Occipital lobe (tissue), 1 donor: ENCODE measurements at regions not wholly inside any gene's neighbourhood (a gene's known extent, or its start where the extent isn't known, plus 50 kb on each side); places are given as distances from the start of the nearest gene placed in this dataset.
A peak's percentile ranks its signal among the peaks of the same experiment; 100 is the strongest.
"Not testable (repeated sequence)": the region's sequence is repeated elsewhere in the genome, so short reads cannot be mapped to it uniquely, and the experiment has no call there.

Experiments
- DNase-seq: peaks from one replicate; lab custom pipeline; 2025; lab: John Stamatoyannopoulos, UW

DNA sequence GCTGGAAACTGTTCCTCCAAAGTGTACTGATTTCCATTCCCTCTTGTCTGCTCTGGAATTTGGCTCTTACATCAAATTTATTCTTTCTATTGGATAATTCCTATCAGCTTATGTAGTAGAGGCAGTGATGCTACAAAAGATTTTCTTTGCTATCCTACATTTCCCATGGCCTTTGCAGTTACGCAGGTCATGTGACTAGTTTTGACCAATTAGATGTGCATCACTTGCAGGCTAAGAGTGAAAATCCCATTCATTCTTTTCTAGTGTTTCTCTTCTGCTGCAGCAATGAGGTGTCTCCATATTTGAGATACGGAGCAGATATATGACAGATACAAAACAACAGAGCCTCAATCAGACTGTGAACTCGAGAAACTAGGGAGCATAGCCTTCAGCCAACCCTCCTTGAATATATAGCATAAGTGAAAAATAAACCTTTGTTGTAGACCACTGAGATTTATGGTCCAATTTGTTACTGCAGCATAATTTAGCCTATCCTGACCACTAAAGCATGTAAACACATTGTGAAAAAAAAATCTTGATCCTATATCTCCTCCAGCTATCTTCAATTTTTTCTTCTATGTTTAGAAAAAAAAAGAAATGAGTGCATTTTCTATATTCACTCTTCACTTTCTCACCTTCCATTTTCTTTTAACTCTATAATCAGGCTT lies 102.0 kb downstream of the HNMT start:
- DNase-seq, result no peak

DNA sequence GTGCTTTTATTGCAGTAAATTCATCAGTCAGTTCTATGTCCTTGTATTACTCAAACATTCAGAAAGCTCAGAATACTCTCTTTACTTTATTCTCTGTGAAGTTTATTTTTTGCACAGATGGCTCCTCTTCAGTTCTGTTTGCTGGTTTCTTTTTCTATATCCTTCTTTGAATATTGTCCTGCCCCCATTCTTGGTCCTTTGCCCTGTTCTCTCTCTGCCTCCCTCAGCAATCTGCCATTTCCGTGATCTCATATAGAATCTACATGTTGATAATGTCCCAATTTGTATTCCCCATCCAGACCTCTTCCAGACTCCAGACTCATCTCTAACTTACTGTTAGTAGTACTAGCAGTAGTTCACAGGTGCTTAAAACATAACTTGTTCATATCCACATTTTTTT lies 102.6 kb downstream of the HNMT start:
- no peak for DNase-seq

GRCh38 chr2:138068669-138069068 lies 104.4 kb downstream of the HNMT start:
- not testable (repeated sequence) for DNase-seq

DNA sequence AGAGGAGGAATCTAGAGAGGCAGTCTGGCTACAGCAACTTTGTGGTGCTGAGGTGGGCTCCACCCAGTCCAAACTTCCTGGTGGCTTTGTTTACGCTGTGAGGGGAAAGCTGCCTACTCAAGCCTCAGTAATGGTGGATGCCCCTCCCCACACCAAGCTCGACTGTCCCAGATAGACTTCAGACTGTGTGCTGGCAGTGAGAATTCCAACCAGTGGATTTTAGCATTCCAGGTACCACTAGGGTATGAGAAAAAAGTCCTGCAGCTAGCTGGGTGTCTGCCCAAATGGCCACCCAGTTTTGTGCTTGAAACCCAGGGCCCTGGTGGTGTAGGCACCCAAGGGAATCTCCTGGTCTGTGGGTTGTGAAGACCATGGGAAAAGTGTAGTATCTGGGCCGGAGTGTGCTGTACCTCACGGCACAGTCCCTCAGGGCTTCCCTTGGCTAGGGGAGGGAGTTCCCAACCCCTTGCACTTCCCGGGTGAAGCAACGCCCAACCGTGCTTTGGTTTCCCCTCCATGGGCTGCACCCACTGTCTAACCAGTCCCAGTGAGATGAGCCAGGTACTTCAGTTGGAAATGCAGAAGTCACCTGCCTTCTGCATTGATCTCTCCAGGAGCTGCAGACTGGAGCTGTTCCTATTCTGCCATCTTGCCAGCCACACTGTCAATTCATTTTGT lies 106.9 kb downstream of the HNMT start:
- DNase-seq, result not testable (repeated sequence)

DNA sequence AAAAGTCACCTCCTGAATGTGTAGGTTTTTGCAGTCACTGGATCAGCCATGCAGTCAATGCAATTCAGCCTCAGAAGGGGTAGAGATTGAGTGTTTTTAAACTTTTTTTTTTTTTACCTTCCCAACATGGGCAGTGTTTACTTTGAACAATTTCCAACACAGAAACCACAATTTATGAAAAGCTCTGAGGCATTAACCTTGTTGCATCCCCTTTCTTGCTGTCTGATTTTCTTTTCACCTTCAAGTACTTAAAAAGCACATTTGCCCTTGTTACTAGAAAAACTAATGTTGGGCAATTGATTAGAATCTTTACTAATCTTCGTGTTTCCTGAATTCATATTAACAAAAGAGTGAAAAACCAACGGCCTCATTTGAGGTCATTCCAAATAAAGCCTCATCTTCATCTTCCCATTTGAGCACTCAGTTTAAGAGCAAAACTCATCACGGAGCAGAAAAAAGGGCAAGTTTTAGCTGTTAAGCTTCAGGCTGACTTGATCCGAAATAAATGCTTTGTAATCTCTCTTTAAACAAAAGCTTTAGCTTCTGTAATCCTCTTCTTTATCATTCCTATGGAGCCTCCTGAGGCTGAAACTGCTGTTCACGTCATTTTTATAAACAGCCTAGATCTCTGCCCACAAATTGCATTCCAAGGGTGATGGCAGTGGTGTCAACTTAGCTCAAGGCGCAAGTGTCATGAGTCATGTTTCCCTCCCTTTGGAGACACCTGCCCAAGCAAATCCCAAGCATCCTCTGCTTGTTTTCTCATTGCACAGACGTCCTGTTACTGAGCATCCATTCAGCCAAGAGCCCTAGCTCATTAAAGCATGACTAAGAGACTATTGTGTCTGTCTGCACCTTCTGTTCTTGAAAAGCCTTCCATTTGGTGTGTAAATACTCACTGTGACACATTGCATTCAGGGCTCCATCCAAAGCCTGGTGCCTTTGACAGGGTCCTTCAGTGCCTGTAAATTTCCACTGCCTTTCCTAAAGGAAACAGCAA lies 107.7 kb downstream of the HNMT start:
- DNase-seq, result peak; percentile 11

GRCh38 chr2:138078153-138078552 lies 113.9 kb downstream of the HNMT start:
- DNase-seq, result peak; percentile 3

DNA sequence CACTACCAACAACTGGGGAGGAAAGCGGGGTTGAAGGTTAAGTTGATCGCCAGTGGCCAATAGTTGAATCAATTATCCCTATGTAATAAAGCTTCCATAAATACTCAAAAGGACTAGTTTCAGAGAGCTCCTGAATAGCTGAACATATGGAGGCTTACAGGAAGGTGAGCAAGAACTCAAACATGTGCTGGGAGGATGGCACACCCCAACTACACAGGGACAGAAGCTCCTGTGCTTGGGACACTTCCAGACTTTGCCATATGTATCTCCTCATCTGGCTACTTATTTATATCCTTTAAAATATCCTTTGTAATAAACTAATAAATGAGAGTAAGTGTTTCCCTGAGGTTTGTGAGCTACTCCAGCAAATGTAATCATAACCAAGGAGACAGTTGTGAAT lies 115.7 kb downstream of the HNMT start:
- DNase-seq, result no peak

DNA sequence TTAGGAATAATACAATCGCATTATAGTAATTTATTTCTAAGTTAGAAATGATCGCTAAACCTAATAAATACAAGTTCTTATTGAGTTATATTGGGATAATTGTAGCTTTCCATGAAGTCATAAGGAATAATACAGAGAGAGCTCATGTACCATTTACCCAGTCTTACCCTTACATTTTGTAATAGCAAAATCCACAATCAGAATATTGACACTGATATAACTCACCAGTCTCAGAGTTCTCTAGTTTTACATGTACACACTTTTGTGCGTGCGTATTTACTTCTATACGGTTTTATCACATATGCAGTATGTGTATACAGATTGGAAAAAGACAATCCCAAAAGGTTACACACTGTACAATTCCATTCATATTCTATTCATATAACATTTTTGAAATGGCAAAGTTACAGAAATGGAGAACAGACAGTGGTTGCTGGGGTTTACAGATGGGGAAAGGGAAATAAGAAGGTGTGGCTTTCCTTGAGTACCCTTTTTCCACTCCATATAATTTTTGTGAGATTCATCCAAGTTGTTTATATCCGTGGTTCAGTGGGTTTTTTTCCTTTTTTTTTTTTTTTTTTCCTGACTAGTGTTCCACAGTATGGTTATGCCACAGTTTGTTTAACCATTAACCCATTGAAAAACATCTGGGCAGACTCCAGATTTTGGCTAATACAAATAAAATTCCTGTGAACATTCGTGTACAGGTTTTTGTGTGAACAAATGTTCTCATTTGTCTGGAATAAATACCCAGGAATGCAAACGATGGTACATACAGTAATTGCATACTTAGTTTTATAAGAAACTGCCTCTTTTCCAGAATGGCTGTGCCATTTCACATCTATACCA lies 117.2 kb downstream of the HNMT start:
- no peak for DNase-seq

GRCh38 chr2:138084206-138084605 lies 119.9 kb downstream of the HNMT start:
- DNase-seq, result no peak

DNA sequence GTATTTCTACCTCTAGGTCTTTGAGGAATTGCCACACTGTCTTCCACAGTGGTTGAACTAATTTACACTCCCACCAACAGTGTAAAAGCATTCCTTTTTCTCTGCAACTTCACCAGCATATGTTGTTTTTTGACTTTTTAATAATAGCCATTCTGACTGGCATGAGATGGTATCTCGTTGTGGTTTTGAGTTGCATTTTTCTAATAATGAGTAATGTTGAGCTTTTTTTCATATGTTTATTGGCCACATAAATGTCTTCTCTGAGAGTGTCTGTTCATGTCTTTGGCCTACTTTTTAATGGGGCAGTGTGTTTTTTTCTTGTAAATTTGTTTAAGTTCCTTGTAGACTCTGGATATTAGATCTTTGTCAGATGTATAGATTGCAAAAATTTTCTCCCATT lies 121.2 kb downstream of the HNMT start:
- DNase-seq, result not testable (repeated sequence)

DNA sequence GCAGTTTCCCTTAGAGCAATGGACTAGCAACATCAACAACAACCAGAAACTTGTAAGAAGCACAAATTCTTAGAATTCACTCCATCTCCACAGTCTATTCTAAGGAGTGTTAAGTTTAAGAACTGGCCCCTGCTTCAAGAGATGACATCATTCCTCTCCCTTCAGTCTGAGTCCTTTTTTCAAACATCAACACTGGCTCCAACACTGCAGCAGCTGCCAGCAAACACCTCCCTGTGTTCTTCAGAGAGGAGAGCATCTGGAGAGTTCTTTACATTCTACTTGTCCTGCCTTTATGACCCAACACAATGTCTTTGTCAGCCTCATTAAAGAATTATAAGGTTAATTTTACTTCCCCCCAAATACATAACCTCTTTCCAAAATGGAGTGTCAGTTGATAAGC lies 122.3 kb downstream of the HNMT start:
- DNase-seq, result no peak

DNA sequence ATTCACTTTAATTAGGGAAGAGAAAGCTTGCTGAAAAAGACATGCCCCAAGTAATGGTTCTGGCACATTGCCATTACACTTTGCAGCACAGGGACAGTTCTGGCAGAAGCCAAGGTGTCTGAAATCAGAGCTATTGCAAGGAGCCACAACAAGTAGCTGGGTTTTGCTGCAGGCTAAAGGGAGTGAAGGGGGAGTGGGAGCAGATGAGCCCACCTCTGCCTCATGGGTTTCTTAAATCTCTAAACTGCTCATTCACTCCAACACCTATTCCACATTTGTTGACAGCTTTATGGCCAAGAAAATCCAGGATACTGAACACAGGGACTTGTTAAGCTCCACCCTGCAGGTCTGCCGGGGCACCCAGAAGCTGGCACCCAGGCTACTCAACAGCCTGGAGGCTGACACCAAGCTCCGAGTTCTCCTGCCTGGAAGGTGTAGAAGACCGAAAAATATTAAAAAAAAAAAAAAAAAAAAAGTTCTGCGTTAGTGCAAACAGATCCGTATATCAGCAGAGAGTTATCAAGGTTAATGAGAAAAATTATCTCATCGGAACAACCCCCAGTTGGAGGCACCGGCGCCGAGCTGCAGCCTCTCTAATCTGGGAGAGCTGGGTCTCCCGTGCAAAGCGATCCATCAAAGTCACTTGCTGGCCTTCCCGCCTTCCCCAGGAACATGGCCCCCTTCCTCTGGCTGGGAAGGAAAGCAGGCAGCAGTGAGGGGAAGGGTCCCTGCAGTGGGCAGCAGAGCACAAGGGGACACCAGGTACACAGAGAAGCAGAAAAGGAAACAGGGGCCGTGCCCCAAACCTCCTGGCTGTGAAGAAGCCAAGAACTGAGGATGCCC lies 123.7 kb downstream of the HNMT start:
- DNase-seq, result no peak

DNA sequence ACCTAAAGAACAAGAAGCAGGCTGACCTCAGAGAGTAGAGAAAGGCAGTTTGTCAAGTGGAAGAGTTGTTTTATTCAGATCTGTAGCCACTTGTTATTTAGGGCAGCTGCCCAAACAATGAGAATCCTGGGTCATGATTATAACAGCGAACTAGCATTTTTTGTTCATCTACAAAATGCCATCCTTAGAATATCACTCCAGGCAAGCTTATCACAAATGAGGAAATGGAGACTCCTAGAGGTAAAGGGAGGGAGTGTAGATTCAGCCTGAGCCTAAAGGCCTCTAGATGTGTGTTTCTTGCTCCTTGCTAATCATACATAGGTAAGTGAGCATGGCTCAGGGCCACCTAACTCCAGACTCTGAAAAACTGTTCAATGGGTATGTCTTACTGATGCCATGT lies 126.1 kb downstream of the HNMT start:
- no peak for DNase-seq

GRCh38 chr2:138093455-138093854 lies 129.2 kb downstream of the HNMT start:
- DNase-seq, result no peak

- no peak for DNase-seq
These were observed 129.8 kb downstream of the HNMT start for GRCh38 chr2:138094031-138094430.

- DNase-seq, result no peak
These were observed 131.1 kb downstream of the HNMT start for GRCh38 chr2:138095336-138095735.

DNA sequence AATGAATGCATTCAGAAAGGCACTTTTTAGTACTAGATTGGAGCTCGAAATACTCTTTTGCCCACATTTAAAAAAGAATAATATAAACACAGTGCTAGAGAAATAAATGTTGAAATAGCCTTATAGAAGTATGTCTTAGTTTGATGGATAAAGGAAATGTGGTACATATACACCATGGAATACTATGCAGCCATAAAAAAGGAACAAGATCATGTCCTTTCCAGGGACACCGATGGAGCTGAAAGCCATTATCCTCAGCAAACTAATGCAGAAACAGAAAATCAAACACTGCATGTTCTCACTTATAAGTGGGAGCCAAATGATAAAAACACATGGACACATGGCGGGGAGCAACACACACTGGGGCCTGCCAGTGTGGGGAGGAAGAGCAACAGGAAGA lies 135.0 kb downstream of the HNMT start:
- not testable (repeated sequence) for DNase-seq

DNA sequence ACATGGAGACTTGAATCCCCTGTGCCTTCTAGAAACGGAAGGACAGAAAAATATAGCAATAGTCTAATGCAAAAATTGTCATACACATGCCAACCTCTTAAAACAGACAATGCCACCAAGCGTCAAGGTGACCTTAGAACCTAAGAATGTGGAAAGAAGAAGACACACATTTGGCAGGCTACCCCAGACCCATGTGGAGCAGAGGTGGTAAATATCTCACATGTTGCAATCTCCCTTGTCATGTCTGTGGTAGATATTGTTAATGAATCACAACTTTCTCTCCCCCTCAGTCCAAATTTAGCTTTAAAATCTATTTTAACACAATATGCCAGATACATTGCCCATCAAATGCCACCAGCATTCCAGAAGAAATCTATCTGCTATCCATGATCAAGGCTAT lies 137.4 kb downstream of the HNMT start:
- DNase-seq, result no peak

DNA sequence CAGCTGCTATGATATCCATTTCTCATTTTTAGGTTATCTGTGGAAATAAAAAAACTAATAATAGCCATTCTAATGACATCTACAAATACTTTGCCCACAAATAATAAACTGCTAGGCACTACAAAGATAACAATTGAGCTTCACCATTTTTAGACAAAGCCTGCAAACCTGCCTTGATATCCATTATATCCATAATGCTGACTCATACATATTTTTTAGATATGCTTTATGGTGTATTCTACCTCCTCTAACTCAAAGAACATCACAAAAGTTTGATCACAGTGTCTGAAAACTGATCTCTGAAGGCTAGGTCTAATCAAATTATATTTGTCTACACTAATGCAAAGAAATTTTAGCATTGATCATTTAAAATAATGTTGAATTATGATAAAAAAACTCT lies 138.4 kb downstream of the HNMT start:
- DNase-seq, result no peak

DNA sequence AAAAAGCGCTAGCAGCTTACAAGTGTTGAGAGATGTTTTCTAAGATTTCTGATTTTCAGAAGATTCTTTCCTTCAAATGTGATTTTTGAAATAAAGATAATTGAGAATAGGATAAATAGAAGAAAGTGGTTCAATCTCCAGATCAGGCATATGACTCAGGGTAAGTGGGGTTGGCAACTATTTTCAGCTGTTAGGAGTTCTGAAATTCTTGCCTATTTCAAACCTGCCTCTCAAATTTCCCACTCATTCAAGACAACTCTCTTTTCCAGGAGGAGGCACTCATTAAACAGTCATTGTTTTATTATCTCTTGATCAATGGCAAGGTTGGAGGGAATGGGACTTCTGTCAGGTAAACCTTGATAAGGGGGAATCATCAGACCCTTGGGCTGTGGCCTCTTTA lies 138.9 kb downstream of the HNMT start:
- no peak for DNase-seq
